SKM-1 (cell line): ENCODE measurements at regions not wholly inside any gene's neighbourhood (a gene's known extent, or its start where the extent isn't known, plus 50 kb on each side); places are given as distances from the start of the nearest gene placed in this dataset.

ENCODE experiments used
- DNase-seq: peaks from one replicate; lab custom pipeline; 2025; ENCODE audit not compliant: unreplicated experiment; lab: John Stamatoyannopoulos, UW

GRCh38 chr1:244106837-244107493 is 55.9 kb downstream of the ZBTB18 start:
- no peak for DNase-seq

- DNase-seq, result no peak
Observed at GRCh38 chr1:244111027-244111426, 59.9 kb downstream of the ZBTB18 start.

DNA sequence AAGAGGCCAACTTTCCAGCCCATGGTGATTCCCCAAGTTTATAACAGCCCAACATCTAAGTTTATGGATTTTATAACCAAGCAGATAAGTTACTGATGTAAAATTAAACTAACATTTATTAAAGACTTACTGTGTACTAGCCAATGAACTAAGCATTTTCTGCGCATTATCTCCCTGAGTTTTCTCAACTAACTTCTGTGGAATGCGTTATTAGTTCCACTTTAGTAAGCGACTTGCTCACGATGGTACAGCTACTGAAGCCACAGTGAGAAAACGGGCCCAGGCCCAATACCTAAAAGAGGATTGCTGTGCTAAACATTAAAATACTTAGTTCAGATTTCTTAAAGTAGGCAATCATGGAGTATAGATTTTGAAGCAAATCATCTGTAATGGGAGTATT is 61.0 kb downstream of the ZBTB18 start:
- DNase-seq, result no peak

DNA sequence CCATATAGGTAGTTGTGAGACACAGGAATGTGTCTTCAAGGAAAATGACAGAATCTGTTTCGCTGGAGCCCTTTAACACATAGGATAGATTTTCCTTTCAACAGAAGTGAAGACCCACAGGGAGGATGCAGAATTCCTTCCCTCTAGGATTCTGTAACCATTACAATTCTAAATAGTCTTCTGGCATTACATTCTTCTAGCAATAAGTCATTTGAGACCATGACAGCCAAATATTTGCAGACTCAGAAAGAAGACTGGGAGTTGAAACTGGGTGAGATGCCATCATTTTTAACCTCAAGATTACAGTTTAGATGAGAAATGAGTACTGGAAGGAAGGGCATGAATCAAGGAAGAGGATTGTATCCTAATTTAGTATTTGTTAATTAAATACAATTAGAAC is 61.6 kb downstream of the ZBTB18 start:
- DNase-seq, result no peak

GRCh38 chr1:244113532-244114320 is 62.6 kb downstream of the ZBTB18 start:
- no peak for DNase-seq

GRCh38 chr1:244114892-244115291 is 63.8 kb downstream of the ZBTB18 start:
- no peak for DNase-seq

DNA sequence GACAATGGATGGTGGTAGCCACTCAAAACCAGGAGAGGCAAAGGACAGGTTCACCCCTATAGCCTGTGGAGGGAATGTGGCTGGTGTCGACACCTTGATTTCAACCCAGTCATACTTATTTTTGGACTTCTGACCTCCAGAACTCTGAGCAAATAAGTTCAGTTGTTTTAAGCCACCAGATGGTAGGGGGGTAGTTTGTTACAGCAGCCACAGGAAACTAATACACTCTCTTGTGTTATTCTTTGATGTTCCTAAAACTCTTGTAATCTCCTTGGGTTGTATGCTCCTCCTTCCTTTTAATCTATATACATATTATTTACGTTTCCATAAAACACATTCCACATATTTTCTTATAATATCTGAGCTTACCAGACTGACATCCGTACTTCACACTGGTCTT is 65.9 kb downstream of the ZBTB18 start:
- no peak for DNase-seq

DNA sequence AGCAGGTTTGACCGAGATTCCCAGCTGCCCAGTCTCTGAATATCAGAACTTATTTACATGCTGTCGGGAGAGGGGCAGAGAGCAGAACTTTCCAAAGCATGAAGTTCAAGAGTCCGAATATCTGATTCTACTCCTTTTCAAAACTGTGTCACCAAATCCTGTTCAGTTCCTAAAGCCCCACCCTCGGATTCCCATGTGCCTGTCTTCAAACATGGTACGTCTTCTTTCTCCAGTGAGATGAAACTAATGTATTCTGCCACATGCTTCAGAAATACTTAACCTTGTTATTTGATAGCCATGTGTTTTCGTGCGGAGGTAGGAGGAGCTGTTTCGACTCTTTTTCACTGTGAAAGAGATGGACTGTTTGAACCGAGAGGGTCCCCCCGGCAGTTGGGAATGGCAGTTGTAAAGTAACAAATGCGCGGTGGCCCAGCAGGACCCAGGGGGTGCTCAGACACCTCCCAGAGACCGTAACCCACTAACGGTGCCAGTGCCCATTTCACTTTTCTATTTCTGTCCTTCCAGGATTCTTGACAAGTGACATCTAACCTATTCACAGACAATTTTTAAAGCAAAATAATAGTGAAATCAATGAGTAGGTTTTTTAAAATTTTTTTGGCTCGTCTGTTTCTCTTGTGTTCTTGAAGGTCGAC is 67.2 kb downstream of the ZBTB18 start:
- no peak for DNase-seq

DNA sequence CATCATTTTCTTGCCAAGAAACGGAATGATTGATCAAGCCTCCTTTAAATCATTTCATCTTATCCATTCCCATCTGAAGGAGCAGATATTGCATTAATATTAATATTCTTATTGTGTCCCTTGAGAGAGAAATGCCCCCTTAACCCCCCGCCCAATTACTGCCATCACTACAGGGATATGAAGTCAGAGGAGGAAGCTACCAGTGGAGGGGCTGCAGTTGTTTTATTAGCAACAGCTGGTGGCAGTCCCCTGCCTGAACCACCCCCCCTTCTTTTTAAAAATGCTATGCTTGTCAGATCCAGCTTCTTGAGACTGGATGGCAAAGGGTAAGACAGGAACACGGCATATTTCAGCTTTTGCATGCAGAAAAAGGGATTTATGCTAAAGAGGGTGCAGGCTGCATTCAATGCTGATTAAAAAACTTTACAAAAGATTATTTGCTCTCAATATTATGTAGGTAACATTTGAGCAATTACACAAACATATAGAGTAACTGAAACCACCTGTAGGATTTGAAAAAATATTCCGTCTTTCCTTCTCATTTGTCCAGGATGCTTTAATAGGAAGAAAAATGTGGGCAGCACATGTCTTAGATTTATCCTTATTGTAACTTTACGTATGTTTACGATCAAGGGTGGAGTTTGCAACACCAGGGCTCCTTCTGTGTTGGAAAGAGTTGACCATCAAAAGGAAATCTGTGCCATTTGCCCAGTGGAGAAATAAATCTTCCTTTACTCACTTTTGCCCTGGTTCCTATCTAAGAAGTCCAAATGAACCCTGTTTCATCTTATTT is 77.7 kb downstream of the ZBTB18 start:
- no peak for DNase-seq

- DNase-seq, result no peak
Observed at GRCh38 chr1:244137276-244137675, 86.2 kb downstream of the ZBTB18 start.

DNA sequence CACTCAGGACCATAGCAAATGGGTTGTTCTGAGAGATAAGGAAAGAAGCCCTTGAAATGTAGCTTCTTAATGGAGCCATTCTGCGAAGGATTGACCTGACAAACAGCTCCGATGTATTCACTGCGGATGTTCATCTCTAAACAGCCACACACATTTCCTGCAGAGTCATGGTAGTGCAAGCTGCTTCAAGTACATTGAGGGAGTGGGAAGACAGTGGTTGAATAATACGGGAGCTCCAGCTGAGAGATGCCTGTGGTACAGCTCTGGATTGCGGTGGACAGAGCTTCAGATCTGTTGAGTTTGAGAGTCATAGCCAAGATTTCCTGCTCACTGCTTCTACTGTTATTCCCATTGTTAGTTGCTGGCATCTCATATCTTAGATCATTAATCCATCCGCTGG is 86.6 kb downstream of the ZBTB18 start:
- no peak for DNase-seq

- no peak for DNase-seq
Observed at GRCh38 chr1:244138399-244138798, 87.3 kb downstream of the ZBTB18 start.

DNA sequence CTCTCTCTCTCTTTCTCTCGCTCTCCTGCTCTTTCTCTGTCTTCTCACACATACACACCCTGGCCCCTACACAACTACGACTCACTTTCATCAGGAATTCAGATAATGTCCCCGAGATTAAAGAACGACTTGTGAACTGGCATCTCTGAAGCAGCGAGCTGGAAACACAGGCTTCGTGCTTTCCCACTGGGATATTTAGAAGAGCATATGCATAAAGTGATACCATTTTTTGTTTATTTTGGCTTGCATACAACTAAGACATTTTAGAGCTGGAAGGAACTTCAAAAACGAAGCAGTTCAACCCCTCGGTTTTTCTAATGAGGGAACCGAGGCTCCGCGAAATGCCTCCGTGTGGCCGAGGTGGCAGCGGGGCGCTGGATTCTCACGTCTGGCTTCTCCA is 88.6 kb downstream of the ZBTB18 start:
- DNase-seq, result no peak

GRCh38 chr1:244140420-244140819 is 89.3 kb downstream of the ZBTB18 start:
- DNase-seq, result no peak

- DNase-seq, result no peak
Observed at GRCh38 chr1:244144053-244144452, 93.0 kb downstream of the ZBTB18 start.

- no peak for DNase-seq
Observed at GRCh38 chr1:244150071-244150470, 99.0 kb downstream of the ZBTB18 start.

DNA sequence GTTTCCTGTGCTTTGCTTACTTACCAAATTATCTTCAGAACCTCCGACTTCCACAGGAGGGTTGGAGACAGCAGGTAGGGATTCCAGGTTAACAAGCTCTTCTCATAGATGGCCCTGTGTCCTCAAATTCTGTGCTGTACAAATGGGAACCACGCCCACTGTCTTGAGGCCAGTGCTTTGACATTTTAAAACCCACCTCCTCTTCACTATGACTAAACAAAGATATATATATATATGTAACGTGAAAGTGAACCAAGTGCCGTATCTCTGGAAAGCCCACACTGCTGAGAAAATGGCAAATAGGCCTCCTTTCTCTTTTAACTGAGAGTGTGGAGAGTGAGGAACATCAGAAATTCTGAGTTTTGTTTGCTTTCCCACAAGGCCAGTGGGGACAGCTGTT is 99.6 kb downstream of the ZBTB18 start:
- DNase-seq, result no peak

DNA sequence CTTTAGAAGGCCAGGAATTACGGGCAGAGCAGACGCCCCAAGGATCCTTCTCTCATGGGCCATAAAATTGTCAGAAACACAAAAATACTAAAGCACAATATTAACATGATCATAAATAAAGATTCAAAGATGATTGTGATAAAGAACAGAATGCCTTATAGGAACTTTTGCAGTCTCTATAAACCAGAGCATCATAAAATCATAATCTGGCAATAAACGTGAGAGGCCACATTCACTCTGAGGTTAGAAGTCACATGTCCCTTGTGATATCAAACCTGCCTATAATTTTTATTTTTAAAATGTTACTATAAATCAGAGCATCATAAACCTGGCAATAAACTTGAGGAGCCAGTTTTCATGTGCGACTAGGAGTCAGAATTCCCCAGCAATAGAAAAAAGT is 100.5 kb downstream of the ZBTB18 start:
- no peak for DNase-seq

DNA sequence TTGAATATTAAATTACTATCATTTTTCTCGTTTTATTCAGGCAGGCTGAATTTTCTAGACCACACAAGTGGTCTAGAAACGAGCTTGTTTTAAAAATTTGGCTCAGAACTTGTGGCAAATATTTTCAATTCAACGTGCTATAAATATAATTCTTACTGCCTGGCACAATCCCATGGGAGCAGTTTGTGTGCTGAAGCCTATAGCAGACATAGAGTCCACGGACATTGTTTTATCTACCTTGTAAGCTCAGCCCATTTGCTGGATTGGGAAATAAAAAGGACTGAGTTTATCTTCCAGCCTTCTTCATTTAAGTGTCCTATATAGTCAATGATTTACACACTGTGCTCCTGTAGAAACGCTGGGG is 103.4 kb downstream of the ZBTB18 start:
- no peak for DNase-seq

DNA sequence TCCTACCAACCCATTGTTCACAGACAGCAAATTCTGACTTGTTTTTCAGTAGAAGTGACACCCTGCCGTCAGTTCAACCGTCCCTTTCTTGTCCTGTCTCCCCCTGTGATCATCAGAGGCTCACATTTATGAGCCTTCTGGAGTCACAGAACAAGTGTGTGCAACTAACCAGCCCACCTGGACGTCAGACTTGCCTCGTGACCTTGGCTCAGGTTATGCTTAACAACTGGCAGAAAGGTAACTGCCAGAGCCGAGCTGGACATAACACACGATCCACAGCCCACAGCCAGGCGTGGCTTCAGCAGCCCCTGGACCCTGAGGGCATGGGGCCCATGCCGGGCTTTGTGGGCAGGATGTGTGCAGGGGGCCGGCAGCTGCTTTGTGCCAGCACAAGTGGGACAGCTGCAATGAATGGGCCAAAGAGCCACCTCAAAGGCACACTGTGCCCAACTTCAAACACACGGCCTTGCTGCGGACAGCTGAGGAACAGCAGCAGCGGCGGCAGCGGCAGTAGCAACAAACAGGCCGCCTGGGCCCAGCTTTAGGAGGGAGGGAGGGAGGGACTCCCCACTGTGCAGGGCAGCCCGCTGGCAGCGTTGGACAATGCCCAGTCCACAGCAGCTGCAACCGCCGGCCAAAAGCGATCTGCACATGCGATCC is 103.9 kb downstream of the ZBTB18 start:
- no peak for DNase-seq

- DNase-seq, result no peak
Observed at GRCh38 chr1:244155661-244156060, 104.6 kb downstream of the ZBTB18 start.
